RWPE1 (cell line): ENCODE measurements at regions not wholly inside any gene's neighbourhood (a gene's known extent, or its start where the extent isn't known, plus 50 kb on each side); places are given as distances from the start of the nearest gene placed in this dataset.

Experiments
- CTCF ChIA-PET: fragments of 350-600 bp; sonication (Branson Sonifier 250); formaldehyde crosslinking; extraction: SDS; loops from one replicate; lab custom pipeline; 2021; lab: Yijun Ruan, JAX
- POLR2A ChIA-PET: fragments of 400-600 bp; formaldehyde crosslinking; extraction: SDS; loops from one replicate; lab custom pipeline; 2020; ENCODE audit warnings: antibody characterized with exemption; ENCODE audit not compliant: low non-redundant PET; lab: Yijun Ruan, JAX
- DNase-seq: peaks from one replicate; pipeline ENCODE4 v3.0.0; 2012; ENCODE audit warnings: low spot score
- H3K27ac ChIP-seq: fragments of 450-650 bp; 2 replicates; pipeline ENCODE4 v1.5.1; 2017
- TF ChIP-seq, protein P1 (sequence below): fragments of 450-650 bp; conservative IDR thresholded peaks from 2 replicates; pipeline ENCODE4 v1.5.1; 2017; ENCODE audit warnings: low read depth, mild to moderate bottlenecking

DNA sequence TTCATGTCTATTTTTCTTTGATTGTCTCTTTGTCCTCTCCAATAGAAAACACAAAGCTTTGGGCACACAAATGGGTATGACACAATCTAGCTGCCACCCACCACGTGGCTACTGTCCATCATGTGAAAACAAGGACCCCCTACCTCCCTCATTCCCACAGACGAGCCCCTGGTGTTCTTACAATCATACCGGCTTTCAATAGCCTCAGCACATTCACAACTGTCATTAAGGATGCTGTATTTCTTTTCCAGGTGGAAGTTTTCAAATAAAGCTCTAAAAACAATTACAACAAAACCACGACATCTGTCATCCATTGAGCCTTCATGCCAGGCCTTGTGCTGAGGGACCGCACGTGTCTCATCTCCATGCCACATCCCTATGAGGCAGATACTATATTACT, 552.6 kb upstream of the ADAMTS9 start:
- TF ChIP-seq, protein P1, sequence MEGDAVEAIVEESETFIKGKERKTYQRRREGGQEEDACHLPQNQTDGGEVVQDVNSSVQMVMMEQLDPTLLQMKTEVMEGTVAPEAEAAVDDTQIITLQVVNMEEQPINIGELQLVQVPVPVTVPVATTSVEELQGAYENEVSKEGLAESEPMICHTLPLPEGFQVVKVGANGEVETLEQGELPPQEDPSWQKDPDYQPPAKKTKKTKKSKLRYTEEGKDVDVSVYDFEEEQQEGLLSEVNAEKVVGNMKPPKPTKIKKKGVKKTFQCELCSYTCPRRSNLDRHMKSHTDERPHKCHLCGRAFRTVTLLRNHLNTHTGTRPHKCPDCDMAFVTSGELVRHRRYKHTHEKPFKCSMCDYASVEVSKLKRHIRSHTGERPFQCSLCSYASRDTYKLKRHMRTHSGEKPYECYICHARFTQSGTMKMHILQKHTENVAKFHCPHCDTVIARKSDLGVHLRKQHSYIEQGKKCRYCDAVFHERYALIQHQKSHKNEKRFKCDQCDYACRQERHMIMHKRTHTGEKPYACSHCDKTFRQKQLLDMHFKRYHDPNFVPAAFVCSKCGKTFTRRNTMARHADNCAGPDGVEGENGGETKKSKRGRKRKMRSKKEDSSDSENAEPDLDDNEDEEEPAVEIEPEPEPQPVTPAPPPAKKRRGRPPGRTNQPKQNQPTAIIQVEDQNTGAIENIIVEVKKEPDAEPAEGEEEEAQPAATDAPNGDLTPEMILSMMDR = no peak
- POLR2A ChIA-PET = no interaction called here
- no peak for DNase-seq
- no peak overlapping the region for H3K27ac ChIP-seq
- CTCF ChIA-PET = no interaction called here

DNA sequence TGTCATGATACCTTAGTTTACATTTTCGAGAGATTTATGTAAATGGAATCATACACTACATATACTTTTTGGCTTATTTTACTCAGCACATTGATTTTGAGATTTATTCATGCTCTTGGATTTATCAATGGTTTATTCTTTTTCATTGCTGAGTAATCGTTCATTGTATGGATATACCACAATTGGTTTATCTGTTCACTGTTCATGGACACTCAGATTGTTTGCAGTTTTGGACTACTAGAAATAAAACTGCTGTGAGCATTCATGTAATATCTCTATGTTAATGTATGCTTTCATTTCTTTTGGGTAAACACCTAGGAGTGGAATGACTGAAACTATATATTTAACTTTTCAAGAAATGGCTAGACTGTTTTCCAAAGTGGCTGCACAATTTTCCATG, 550.9 kb upstream of the ADAMTS9 start:
- ChIA-PET POLR2A (no interaction called here), CTCF (no interaction called here)
- TF ChIP-seq, protein P1 = no peak
- no peak for DNase-seq
- H3K27ac ChIP-seq = no peak overlapping the region

DNA sequence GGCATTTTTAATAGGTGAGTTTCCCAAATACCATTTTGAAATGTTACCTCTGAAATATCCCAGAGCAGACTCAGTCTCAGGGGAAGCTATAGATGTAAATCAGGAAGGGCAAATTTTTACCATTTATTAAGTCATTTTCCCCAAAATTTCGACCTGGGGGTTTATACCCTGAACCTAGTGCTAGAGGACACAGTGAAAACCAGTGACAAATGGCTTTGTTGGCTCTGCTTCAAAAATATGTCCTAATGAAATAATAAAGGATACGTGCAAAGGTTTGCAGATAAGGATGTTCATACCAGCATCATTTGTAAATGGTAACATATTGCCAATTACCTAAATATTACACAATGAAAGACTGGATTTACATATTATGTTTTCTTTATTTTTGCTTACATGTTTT, 546.7 kb upstream of the ADAMTS9 start:
- no peak overlapping the region for H3K27ac ChIP-seq
- POLR2A ChIA-PET = no interaction called here
- CTCF ChIA-PET = no interaction called here
- TF ChIP-seq, protein P1 = no peak
- no peak for DNase-seq

DNA sequence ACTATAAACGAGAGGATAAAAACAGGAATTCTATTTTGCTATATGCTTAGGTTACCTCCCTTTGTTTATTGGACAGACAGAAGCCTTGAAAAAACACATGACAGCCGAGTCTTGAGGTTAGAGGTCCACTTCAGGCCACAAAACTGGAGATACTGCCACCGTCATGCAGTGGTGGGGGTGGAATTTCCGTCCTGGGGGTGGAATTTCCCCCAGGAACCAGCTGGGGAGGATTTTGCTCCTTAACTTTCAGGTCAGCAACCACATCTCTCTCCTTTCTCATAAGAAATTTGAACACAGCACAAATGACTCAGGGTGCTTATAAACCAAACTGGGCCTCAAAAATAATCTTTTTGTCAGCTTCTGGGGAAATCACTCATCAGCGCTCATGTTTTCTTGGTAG, 545.8 kb upstream of the ADAMTS9 start:
- CTCF ChIA-PET = no interaction called here
- POLR2A ChIA-PET = no interaction called here
- no peak for DNase-seq

DNA sequence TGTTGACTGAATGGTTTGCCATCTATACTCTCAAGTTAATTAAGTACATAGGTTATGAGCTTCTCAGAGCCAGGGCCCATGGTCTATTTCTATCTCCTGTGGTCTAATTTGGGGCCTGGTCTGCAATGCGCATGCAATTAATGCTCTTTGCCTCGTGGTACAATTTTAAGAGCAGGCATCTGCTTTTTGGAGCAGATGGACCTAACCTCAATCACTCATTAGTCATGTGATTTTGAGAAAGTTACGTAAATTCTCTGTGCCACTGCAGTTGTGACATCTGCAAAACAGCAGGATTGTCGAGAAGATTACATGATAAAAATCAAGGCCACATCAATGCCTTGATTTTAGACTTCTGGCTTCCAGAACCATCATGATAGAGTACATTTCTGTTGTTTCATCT, 543.7 kb upstream of the ADAMTS9 start:
- TF ChIP-seq, protein P1 = no peak
- DNase-seq = no peak
- ChIA-PET CTCF (no interaction called here), POLR2A (no interaction called here)
- H3K27ac ChIP-seq = no peak overlapping the region

More for the DNA sequence above, 545.8 kb upstream of the ADAMTS9 start:
- TF ChIP-seq, protein P1 = no peak
- H3K27ac ChIP-seq = no peak overlapping the region

DNA sequence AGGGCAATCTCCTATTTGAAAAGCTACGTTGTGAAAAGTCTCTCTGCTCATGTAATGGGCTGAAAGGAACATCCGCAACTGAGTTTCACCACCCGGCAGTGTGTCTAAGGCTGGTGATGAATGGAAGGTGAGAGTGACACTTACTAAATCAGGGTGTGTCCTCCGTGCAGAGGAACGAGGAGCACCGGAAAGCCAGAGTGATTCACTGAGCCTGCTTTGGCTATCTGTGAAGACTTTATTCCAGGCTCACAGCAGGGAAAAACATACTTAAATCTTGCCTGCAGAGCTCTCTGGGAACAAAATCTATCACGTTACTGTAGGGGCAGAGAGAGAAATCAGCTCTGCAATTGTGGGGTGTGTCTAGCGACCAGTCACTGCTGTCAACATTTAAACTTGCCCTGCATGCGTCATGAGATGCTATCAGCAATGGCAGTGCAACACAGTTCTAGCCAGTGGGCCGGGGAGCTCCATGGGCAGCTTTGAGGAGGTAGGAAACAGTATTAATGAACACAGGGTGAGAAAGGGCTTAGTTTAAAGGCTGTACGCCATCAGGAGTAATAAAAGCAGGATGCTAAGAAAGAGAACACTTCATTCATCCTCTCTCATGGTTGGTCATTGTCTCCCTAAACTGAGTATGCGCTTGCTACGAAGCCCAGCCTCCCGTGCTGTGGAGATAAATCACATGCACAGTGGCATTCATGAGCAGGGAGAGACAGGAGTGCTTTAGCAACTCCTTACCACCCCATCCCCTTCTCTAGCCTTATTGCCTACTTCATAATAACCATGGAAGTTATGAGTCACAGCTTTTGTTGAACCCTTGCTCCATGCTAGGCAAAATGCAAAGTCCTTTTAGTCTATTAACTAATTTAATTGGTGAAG, 542.7 kb upstream of the ADAMTS9 start:
- TF ChIP-seq, protein P1 = no peak
- ChIA-PET CTCF (no interaction called here), POLR2A (no interaction called here)
- DNase-seq = no peak
- H3K27ac ChIP-seq = no peak overlapping the region
